SK-N-SH (cell line): ENCODE measurements at regions not wholly inside any gene's neighbourhood (a gene's known extent, or its start where the extent isn't known, plus 50 kb on each side); places are given as distances from the start of the nearest gene placed in this dataset.

Experiments
- CTCF ChIA-PET: fragments of 300-600, 350-600 bp; formaldehyde crosslinking; extraction: SDS; loops from one replicate; lab custom pipeline; 2021; lab: Yijun Ruan, JAX
- POLR2A ChIA-PET: fragments of 350-600 bp; sonication (Branson Sonifier 250); formaldehyde crosslinking; extraction: SDS; loops from one replicate; lab custom pipeline; 2020; ENCODE audit warnings: antibody characterized with exemption, inconsistent platforms; lab: Yijun Ruan, JAX
- DNase-seq: peaks from one replicate; pipeline ENCODE4 v3.0.0; 2012
- H2AFZ ChIP-seq: fragments of 200-600 bp; sonication (generic); 2 replicates; pipeline ENCODE4 v1.8.1; 2016; ENCODE audit warnings: antibody characterized with exemption, mild to moderate bottlenecking, low read depth
- H3F3A ChIP-seq: fragments of 200-600 bp; sonication (generic); replicated peaks from 2 replicates; pipeline ENCODE3; 2016; ENCODE audit warnings: antibody characterized with exemption, mild to moderate bottlenecking; ENCODE audit not compliant: insufficient read depth
- H3K27ac ChIP-seq, 2 experiments: fragments of 200-500 bp in 1 of 2; fragments of 200-600 bp in 1 of 2; sonication (Bioruptor generic) in 1 of 2; sonication (generic), shearing (Covaris generic) in 1 of 2; 2 replicates each; pipeline versions ENCODE4 v1.5.1 to v1.6.1; 2014 to 2016; ENCODE audit warnings: low read depth in 2 of 2, inconsistent platforms in 1 of 2, low read length in 1 of 2, mild to moderate bottlenecking in 1 of 2, mixed read lengths in 1 of 2
- H3K27me3 ChIP-seq: fragments of 200-600 bp; sonication (generic), shearing (Covaris generic); 2 replicates; pipeline ENCODE4 v1.6.1; 2016; ENCODE audit warnings: mixed run types; ENCODE audit not compliant: insufficient read depth
- H3K36me3 ChIP-seq, 2 experiments: fragments of 200-500 bp in 1 of 2; fragments of 200-600 bp in 1 of 2; sonication (Bioruptor generic) in 1 of 2; sonication (generic) in 1 of 2; replicated peaks in 1 of 2; 2 replicates each; pipeline versions ENCODE3 to v1.5.1; 2014 to 2016; ENCODE audit warnings: low read length in 1 of 2, mild to moderate bottlenecking in 1 of 2; ENCODE audit not compliant: insufficient read depth in 2 of 2, control insufficient read depth in 1 of 2
- H3K4me1 ChIP-seq, 2 experiments: fragments of 200-500 bp in 1 of 2; fragments of 200-600 bp in 1 of 2; sonication (Bioruptor generic) in 1 of 2; sonication (generic), shearing (Covaris generic) in 1 of 2; 2 replicates each; pipeline versions ENCODE4 v1.5.1 to v1.6.1; 2014 to 2016; ENCODE audit warnings: low read depth in 1 of 2, low read length in 1 of 2, mixed run types in 1 of 2; ENCODE audit not compliant: insufficient read depth in 2 of 2, control insufficient read depth in 1 of 2
- H3K4me2 ChIP-seq: fragments of 200-600 bp; sonication (generic), shearing (Covaris generic); 2 replicates; pipeline ENCODE4 v1.6.1; 2017; ENCODE audit warnings: mixed run types
- H3K4me3 ChIP-seq, 2 experiments: fragments of 200-500 bp in 1 of 2; fragments of 200-600 bp in 1 of 2; sonication (Bioruptor generic) in 1 of 2; sonication (generic), shearing (Covaris generic) in 1 of 2; 2 replicates each; pipeline versions ENCODE4 v1.5.1 to v1.8.1; 2014 to 2016; ENCODE audit warnings: low read depth in 2 of 2, inconsistent platforms in 1 of 2, low read length in 1 of 2, mild to moderate bottlenecking in 1 of 2, mixed read lengths in 1 of 2, moderate library complexity in 1 of 2
- H3K79me2 ChIP-seq: fragments of 200-600 bp; sonication (generic); 2 replicates; pipeline ENCODE4 v1.8.1; 2017; ENCODE audit warnings: mild to moderate bottlenecking; ENCODE audit not compliant: insufficient read depth
- H3K9ac ChIP-seq: fragments of 200-600 bp; sonication (generic); 2 replicates; pipeline ENCODE4 v1.6.1; 2017; ENCODE audit warnings: mixed run types
- H3K9me2 ChIP-seq: fragments of 200-600 bp; sonication (generic); 2 replicates; pipeline ENCODE4 v1.6.1; 2017; ENCODE audit warnings: mixed run types
- H3K9me3 ChIP-seq: fragments of 200-600 bp; sonication (generic); 2 replicates; pipeline ENCODE4 v1.6.1; 2017; ENCODE audit warnings: mixed run types, mild to moderate bottlenecking, moderate library complexity
- H4K20me1 ChIP-seq: fragments of 200-600 bp; sonication (generic); 2 replicates; pipeline ENCODE4 v1.6.1; 2017; ENCODE audit warnings: mild to moderate bottlenecking, mixed run types; ENCODE audit not compliant: insufficient read depth
- CHD2 ChIP-seq: fragments of 150-350 bp; IDR thresholded peaks from 2 replicates; pipeline ENCODE4 v1.6.1; 2018; ENCODE audit warnings: low read length; ENCODE audit not compliant: partially characterized antibody
- CTCF ChIP-seq: fragments of 200-600 bp; sonication (generic); IDR thresholded peaks from 2 replicates; pipeline ENCODE4 v1.6.1; 2017; ENCODE audit warnings: antibody characterized with exemption, mild to moderate bottlenecking, moderate library complexity
- ELF1 ChIP-seq: IDR thresholded peaks from 2 replicates; pipeline ENCODE4 v1.4.0; 2012
- EP300 ChIP-seq, 2 experiments: IDR thresholded peaks; 2 replicates each; pipeline versions ENCODE4 v1.4.0 to v1.6.1; 2012; ENCODE audit warnings: borderline replicate concordance in 1 of 2, low read depth in 1 of 2, low read length in 1 of 2
- FOSL2 ChIP-seq: IDR thresholded peaks from 2 replicates; pipeline ENCODE4 v1.4.0; 2012; ENCODE audit warnings: low read depth, mild to moderate bottlenecking, moderate library complexity, borderline replicate concordance
- FOXJ3 ChIP-seq: sonication (generic); formaldehyde crosslinking; IDR thresholded peaks from 2 replicates; pipeline ENCODE4 v1.5.1; 2020; ENCODE audit warnings: mild to moderate bottlenecking, missing genetic modification reagents
- FOXM1 ChIP-seq: IDR thresholded peaks from 2 replicates; pipeline ENCODE4 v1.4.0; 2012; ENCODE audit warnings: low read depth, mild to moderate bottlenecking
- GABPA ChIP-seq: IDR thresholded peaks from 2 replicates; pipeline ENCODE4 v1.4.0; 2012; ENCODE audit warnings: low read depth, mild to moderate bottlenecking
- GATA2 ChIP-seq: sonication (generic); formaldehyde crosslinking; IDR thresholded peaks from 2 replicates; pipeline ENCODE4 v1.5.0; 2020; ENCODE audit warnings: mild to moderate bottlenecking, missing genetic modification reagents
- IRF3 ChIP-seq: fragments of 150-350 bp; IDR thresholded peaks from 2 replicates; pipeline ENCODE4 v1.6.1; 2016; ENCODE audit warnings: mild to moderate bottlenecking, low read depth, low read length
- JUND ChIP-seq: IDR thresholded peaks from 2 replicates; pipeline ENCODE4 v1.4.0; 2012
- MEF2A ChIP-seq: IDR thresholded peaks from 2 replicates; pipeline ENCODE4 v1.4.0; 2012; ENCODE audit warnings: low read depth, borderline replicate concordance
- MXI1 ChIP-seq: IDR thresholded peaks from 2 replicates; pipeline ENCODE4 v1.6.1; 2012; ENCODE audit warnings: mild to moderate bottlenecking, low read depth, low read length, improper control_type of control experiment
- NRF1 ChIP-seq: IDR thresholded peaks from 2 replicates; pipeline ENCODE4 v1.6.1; 2012; ENCODE audit warnings: low read depth, mild to moderate bottlenecking, low read length
- POLR2AphosphoS5 ChIP-seq: IDR thresholded peaks from 2 replicates; pipeline ENCODE4 v1.6.1; 2012; ENCODE audit warnings: low read depth, low read length
- RAD21 ChIP-seq: IDR thresholded peaks from 2 replicates; pipeline ENCODE4 v1.6.1; 2012; ENCODE audit warnings: mild to moderate bottlenecking, low read length
- SIN3A ChIP-seq: IDR thresholded peaks from 2 replicates; pipeline ENCODE4 v1.6.1; 2012; ENCODE audit warnings: low read depth, mild to moderate bottlenecking, low read length, moderate library complexity, borderline replicate concordance
- SMC3 ChIP-seq: IDR thresholded peaks from 2 replicates; pipeline ENCODE4 v1.6.1; 2012; ENCODE audit warnings: low read depth, low read length, improper control_type of control experiment
- TCF12 ChIP-seq: IDR thresholded peaks from 2 replicates; pipeline ENCODE4 v1.4.0; 2012
- USF2 ChIP-seq: fragments of 150-350 bp; IDR thresholded peaks from 2 replicates; pipeline ENCODE4 v1.6.1; 2017; ENCODE audit warnings: antibody characterized with exemption, low read length, low read depth, borderline replicate concordance
- WGBS: methylation state at CpG from one replicate; pipeline ENCODE4 v1.1.6; 2017; ENCODE audit warnings: low lambda C conversion rate; 5-methylcytosine and 5-hydroxymethylcytosine counted together

- POLR2A ChIA-PET = no interaction called here
- Histone ChIP-seq H3K27ac (no peak overlapping the region), H3K4me3 (no peak overlapping the region), H3K9me3 (no peaks in the 10 kb centered on the region), H3K36me3 (no peaks in the 10 kb centered on the region), H3K4me1 (no peaks in the 10 kb centered on the region), H4K20me1 (no peaks in the 10 kb centered on the region), H3K9me2 (no peaks in the 10 kb centered on the region), H3K79me2 (no peaks in the 10 kb centered on the region), H3K4me2 (no peak overlapping the region), H2AFZ (0 out of 2 replicates have a peak overlapping the region, but pooled peaks have one; percentile 31), H3K9ac (no peak overlapping the region), H3K27me3 (no peaks in the 10 kb centered on the region), H3F3A (no peaks in the 10 kb centered on the region)
- no peak for DNase-seq
- WGBS = 81% methylated on average over 5 of the region's 5 CpGs
- TF ChIP-seq CTCF (no peak), EP300 (IDR thresholded peaks at IDR 0.05; ENCODE audit: borderline replicate concordance in 1 of 2, low read depth in 1 of 2, low read length in 1 of 2) (no peak), GATA2 (CRISPR knock-in tag) (no peak), IRF3 (no peak), POLR2AphosphoS5 (no peak), JUND (no peak), TCF12 (no peak), FOXJ3 (CRISPR knock-in tag) (no peak), FOXM1 (no peak), SMC3 (no peak), ELF1 (no peak), MXI1 (no peak), CHD2 (no peak), FOSL2 (no peak), NRF1 (no peak), MEF2A (no peak), GABPA (no peak), RAD21 (no peak), USF2 (no peak), SIN3A (no peak)
- CTCF ChIA-PET = interaction anchor here (0.7 kb wide), 1 partner anchor 52 kb away, joined by 3 read pairs; no protein-coding TSS in a partner anchor
Observed at GRCh38 chr10:36248304-36248981, 606.3 kb upstream of the FZD8 start.
